Natural killer cell (primary cell): ENCODE measurements at regions not wholly inside any gene's neighbourhood (a gene's known extent, or its start where the extent isn't known, plus 50 kb on each side); places are given as distances from the start of the nearest gene placed in this dataset.

ENCODE experiments used
- ATAC-seq, 3 donors: fragments of 150-1000 bp in 2 of 3; fragments of 200-7000 bp in 1 of 3; cut with Tn5 transposase; 1 replicate in 1 of 3; 2 replicates in 2 of 3; pipeline ENCODE4 v1.10.0; 2021; ENCODE audit warnings: mild to moderate bottlenecking in 2 of 3, moderate library complexity in 2 of 3
- DNase-seq, 2 donors: peaks; one replicate each; pipeline versions ENCODE4 v3.0.0 to v3.0.0-alpha.2; 2013 to 2021; ENCODE audit warnings: mixed read lengths in 1 of 2
- H3K27ac ChIP-seq: one replicate; pipeline ENCODE4 v1.5.1; 2013; ENCODE audit warnings: mild to moderate bottlenecking, low read length
- H3K27me3 ChIP-seq: one replicate; pipeline ENCODE4 v1.6.1; 2013; ENCODE audit warnings: low read length; ENCODE audit not compliant: control insufficient read depth, insufficient read depth
- H3K36me3 ChIP-seq: one replicate; pipeline ENCODE4 v1.6.1; 2013; ENCODE audit warnings: low read length; ENCODE audit not compliant: control insufficient read depth, insufficient read depth
- H3K4me1 ChIP-seq: one replicate; pipeline ENCODE4 v1.6.1; 2013; ENCODE audit warnings: low read length; ENCODE audit not compliant: control insufficient read depth, insufficient read depth
- H3K4me3 ChIP-seq: one replicate; pipeline ENCODE4 v1.5.1; 2013; ENCODE audit warnings: low read length
- H3K9me3 ChIP-seq: one replicate; pipeline ENCODE4 v1.6.1; 2013; ENCODE audit warnings: low read length; ENCODE audit not compliant: control insufficient read depth, insufficient read depth
- H3K27ac Mint-ChIP-seq, 2 donors: one replicate each; pipeline ENCODE4 v1.8.0; 2022; ENCODE audit warnings: mild to moderate bottlenecking in 2 of 2, mixed read lengths in 2 of 2, moderate library complexity in 1 of 2
- H3K27me3 Mint-ChIP-seq, 2 donors: one replicate each; pipeline ENCODE4 v1.8.0; 2022; ENCODE audit warnings: low read depth in 2 of 2, mixed read lengths in 2 of 2
- H3K36me3 Mint-ChIP-seq: one replicate; pipeline ENCODE4 v1.8.0; 2022; ENCODE audit warnings: mixed read lengths
- H3K4me1 Mint-ChIP-seq, 2 donors: one replicate each; pipeline ENCODE4 v1.8.0; 2022; ENCODE audit warnings: mixed read lengths in 2 of 2
- H3K4me3 Mint-ChIP-seq: one replicate; pipeline ENCODE4 v1.8.0; 2022; ENCODE audit warnings: mild to moderate bottlenecking, moderate library complexity, mixed read lengths
- H3K9me3 Mint-ChIP-seq, 2 donors: one replicate each; pipeline ENCODE4 v1.8.0; 2022; ENCODE audit warnings: mixed read lengths in 2 of 2
- WGBS: methylation state at CpG from one replicate; pipeline ENCODE4 v1.1.7; 2013; ENCODE audit warnings: missing lambda C conversion rate; ENCODE audit not compliant: insufficient coverage; 5-methylcytosine and 5-hydroxymethylcytosine counted together
- intact Hi-C: fragments of 100-400 bp; cut with micrococcal nuclease; formaldehyde crosslinking; loops from one replicate; pipeline ENCODE4 v1.14.2; 2022
- TF ChIP-seq, protein P1 (sequence below): fragments of 200-600 bp; IDR thresholded peaks from one replicate; pipeline ENCODE4 v1.8.0; 2022; ENCODE audit warnings: antibody characterized with exemption

DNA sequence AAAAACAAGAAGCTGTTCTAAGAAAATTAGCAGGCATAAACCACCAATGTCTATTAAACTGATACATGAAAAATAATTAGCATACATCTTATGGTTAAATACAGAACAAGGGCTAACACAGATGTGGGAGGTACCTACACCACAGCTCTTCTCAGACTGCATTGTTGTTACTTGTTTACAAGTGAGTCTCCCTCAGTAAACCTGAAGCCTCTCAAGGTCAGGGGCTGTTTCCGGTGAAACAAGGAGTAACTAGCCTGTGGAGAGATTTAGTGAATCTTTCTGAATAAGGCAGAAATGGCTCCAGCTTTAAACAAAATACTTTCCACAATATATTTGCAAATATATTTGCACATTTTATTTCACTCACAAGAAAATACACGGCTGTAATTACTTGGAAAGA lies 244.0 kb downstream of the FIGN start:
- no peak overlapping the region for H3K4me3 Mint-ChIP-seq
- TF ChIP-seq, protein P1, sequence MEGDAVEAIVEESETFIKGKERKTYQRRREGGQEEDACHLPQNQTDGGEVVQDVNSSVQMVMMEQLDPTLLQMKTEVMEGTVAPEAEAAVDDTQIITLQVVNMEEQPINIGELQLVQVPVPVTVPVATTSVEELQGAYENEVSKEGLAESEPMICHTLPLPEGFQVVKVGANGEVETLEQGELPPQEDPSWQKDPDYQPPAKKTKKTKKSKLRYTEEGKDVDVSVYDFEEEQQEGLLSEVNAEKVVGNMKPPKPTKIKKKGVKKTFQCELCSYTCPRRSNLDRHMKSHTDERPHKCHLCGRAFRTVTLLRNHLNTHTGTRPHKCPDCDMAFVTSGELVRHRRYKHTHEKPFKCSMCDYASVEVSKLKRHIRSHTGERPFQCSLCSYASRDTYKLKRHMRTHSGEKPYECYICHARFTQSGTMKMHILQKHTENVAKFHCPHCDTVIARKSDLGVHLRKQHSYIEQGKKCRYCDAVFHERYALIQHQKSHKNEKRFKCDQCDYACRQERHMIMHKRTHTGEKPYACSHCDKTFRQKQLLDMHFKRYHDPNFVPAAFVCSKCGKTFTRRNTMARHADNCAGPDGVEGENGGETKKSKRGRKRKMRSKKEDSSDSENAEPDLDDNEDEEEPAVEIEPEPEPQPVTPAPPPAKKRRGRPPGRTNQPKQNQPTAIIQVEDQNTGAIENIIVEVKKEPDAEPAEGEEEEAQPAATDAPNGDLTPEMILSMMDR = no peak
- no peaks in the 10 kb centered on the region for H3K27me3 Mint-ChIP-seq
- H3K36me3 Mint-ChIP-seq = no peaks in the 10 kb centered on the region
- DNase-seq (no peak), ATAC-seq (no peak)
- H3K4me1 Mint-ChIP-seq = no peaks in the 10 kb centered on the region
- Histone ChIP-seq H3K4me3 (no peak overlapping the region), H3K27me3 (no peaks in the 10 kb centered on the region), H3K9me3 (no peaks in the 10 kb centered on the region), H3K27ac (no peak overlapping the region), H3K36me3 (no peaks in the 10 kb centered on the region), H3K4me1 (no peaks in the 10 kb centered on the region)
- intact Hi-C loops = no loop called here
- WGBS = no CpG with 5 or more reads among the region's 2 CpGs
- peaks cover 4 to 7% of the 10 kb centered on the region in 2 donors for H3K9me3 Mint-ChIP-seq
- H3K27ac Mint-ChIP-seq = no peak overlapping the region

DNA sequence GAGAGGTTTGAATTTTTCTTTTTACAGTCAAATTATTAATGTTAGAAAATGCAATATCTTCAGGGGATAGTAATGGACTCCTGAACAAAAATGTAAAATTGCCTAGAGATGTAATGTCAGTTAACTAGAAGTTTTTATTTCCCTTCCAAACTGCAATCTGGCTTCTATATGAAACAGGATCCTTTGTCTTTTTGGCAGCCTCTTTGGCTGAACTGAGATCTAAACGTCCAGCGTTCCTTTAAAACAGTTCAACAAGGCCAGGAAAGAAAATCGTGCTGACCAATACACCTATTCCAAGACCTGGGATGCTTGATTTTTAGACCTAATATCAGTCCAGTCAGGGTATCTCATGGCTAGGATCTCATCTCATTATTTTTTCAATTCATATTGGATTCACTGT lies 245.5 kb downstream of the FIGN start:
- no peaks in the 10 kb centered on the region for H3K27me3 Mint-ChIP-seq
- TF ChIP-seq, protein P1 = no peak
- H3K4me3 Mint-ChIP-seq = no peak overlapping the region
- Histone ChIP-seq H3K27ac (no peak overlapping the region), H3K9me3 (no peaks in the 10 kb centered on the region), H3K4me1 (no peaks in the 10 kb centered on the region), H3K4me3 (no peak overlapping the region), H3K27me3 (no peaks in the 10 kb centered on the region), H3K36me3 (no peaks in the 10 kb centered on the region)
- intact Hi-C loops = no loop called here
- ATAC-seq (no peak), DNase-seq (no peak)
- 84% methylated on average over 3 of the region's 3 CpGs for WGBS
- no peak overlapping the region for H3K27ac Mint-ChIP-seq
- H3K9me3 Mint-ChIP-seq = peaks cover 0 to 4% of the 10 kb centered on the region in 2 donors
- no peaks in the 10 kb centered on the region for H3K36me3 Mint-ChIP-seq
- H3K4me1 Mint-ChIP-seq = no peaks in the 10 kb centered on the region

DNA sequence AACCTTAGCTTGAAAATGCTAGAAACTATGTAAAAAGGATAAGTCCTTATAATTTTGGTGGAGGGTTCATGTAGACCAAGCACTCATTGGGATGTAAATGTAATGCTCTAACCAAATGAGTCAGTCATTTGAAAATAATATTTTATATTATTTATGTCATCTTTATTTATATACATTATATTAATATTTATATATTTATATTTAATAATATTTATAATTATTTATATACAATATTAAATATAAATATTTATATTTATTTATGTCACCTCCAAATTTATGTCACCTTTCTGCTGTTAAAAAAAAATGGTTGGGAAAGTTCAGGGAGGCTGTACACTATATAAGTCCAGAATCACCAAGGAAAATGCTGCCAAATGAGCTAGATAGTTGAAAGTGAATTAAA lies 254.3 kb downstream of the FIGN start:
- no peaks in the 10 kb centered on the region for H3K4me1 ChIP-seq
- Mint-ChIP-seq H3K27me3 (no peaks in the 10 kb centered on the region), H3K36me3 (no peaks in the 10 kb centered on the region), H3K27ac (no peak overlapping the region), H3K9me3 (peaks cover 0 to 4% of the 10 kb centered on the region in 2 donors), H3K4me1 (no peaks in the 10 kb centered on the region), H3K4me3 (no peak overlapping the region)
- no peak overlapping the region for H3K4me3 ChIP-seq
- intact Hi-C loops = no loop called here
- H3K27me3 ChIP-seq = no peaks in the 10 kb centered on the region
- no peaks in the 10 kb centered on the region for H3K36me3 ChIP-seq
- TF ChIP-seq, protein P1 = no peak
- no peak for DNase-seq
- ATAC-seq = no peak
- H3K27ac ChIP-seq = no peak overlapping the region
- H3K9me3 ChIP-seq = no peaks in the 10 kb centered on the region

DNA sequence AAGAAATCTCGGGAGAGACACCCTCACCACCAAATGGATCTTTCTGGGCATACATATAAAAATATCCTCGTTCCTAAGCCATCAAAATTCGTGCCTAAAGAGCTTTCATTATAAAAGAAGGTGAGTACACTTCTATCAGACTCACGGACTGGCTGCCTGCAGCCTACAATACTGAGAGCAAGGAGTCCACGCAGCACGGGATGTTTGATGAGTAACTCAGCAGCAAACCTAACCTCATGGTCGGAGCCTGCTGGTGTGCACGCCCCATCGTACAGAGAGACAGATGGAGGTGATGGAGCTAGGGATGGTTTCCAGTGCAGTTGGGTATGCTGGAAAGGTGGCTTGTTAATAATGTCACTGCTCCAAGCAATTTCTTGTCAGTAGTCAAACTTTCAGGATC lies 256.2 kb downstream of the FIGN start:
- intact Hi-C loops = no loop called here
- Mint-ChIP-seq H3K27me3 (no peaks in the 10 kb centered on the region), H3K4me1 (no peaks in the 10 kb centered on the region), H3K36me3 (no peaks in the 10 kb centered on the region), H3K4me3 (no peak overlapping the region), H3K27ac (no peak overlapping the region), H3K9me3 (peaks cover 0 to 7% of the 10 kb centered on the region in 2 donors)
- DNase-seq = no peak
- H3K36me3 ChIP-seq = no peaks in the 10 kb centered on the region
- no peaks in the 10 kb centered on the region for H3K9me3 ChIP-seq
- no peaks in the 10 kb centered on the region for H3K27me3 ChIP-seq
- H3K4me3 ChIP-seq = no peak overlapping the region
- TF ChIP-seq, protein P1 = no peak
- no peaks in the 10 kb centered on the region for H3K4me1 ChIP-seq
- ATAC-seq = no peak
- H3K27ac ChIP-seq = no peak overlapping the region
- 85% methylated on average over 9 of the region's 9 CpGs for WGBS
